Stomach (tissue), 8 donors: ENCODE measurements at regions not wholly inside any gene's neighbourhood (a gene's known extent, or its start where the extent isn't known, plus 50 kb on each side); places are given as distances from the start of the nearest gene placed in this dataset.
A peak's percentile ranks its signal among the peaks of the same experiment; 100 is the strongest.

Source experiments
- DNase-seq, 2 donors: peaks; one replicate each; pipeline versions ENCODE4 v3.0.0 to v3.0.0-alpha.2; 2013 to 2019
- H3K27ac ChIP-seq, 5 donors: fragments of 200-600 bp in 4 of 5; sonication (generic) in 4 of 5; one replicate each; pipeline ENCODE4 v1.5.1; 2013 to 2019; ENCODE audit warnings: mild to moderate bottlenecking in 1 of 5, moderate library complexity in 1 of 5
- H3K27me3 ChIP-seq, 3 donors: fragments of 200-600 bp; sonication (generic); one replicate each; pipeline ENCODE4 v1.5.1; 2017 to 2019; ENCODE audit warnings: mixed run types in 1 of 3
- H3K36me3 ChIP-seq, 4 donors: fragments of 200-600 bp; sonication (generic); 1 replicate in 3 of 4; 2 replicates in 1 of 4; pipeline ENCODE4 v1.5.1; 2016 to 2019
- H3K4me1 ChIP-seq, 4 donors: fragments of 200-600 bp; sonication (generic); one replicate each; pipeline ENCODE4 v1.5.1; 2016 to 2019
- H3K4me3 ChIP-seq, 4 donors: fragments of 200-600 bp; sonication (generic) in 3 of 4; one replicate each; pipeline ENCODE4 v1.5.1; 2016 to 2019; ENCODE audit warnings: mild to moderate bottlenecking in 1 of 4
- H3K9me3 ChIP-seq, 4 donors: fragments of 200-600 bp; sonication (generic); one replicate each; pipeline ENCODE4 v1.5.1; 2016 to 2019
- EP300 ChIP-seq: sonication (generic); formaldehyde crosslinking; IDR thresholded peaks from one replicate; pipeline ENCODE4 v1.6.1; 2017; ENCODE audit warnings: antibody characterized with exemption
- POLR2A ChIP-seq, 4 donors: fragments of 450-650 bp; IDR thresholded peaks; one replicate each; pipeline ENCODE4 v1.6.1; 2016; ENCODE audit warnings: antibody characterized with exemption in 4 of 4, control low read depth in 2 of 4, mild to moderate bottlenecking in 1 of 4, moderate library complexity in 1 of 4
- POLR2AphosphoS5 ChIP-seq, 3 donors: sonication (generic); formaldehyde crosslinking; IDR thresholded peaks; one replicate each; pipeline ENCODE4 v1.6.1; 2016; ENCODE audit warnings: antibody characterized with exemption in 3 of 3
- WGBS, 5 donors: extraction: QIAGEN DNeasy Blood & Tissue Kit in 3 of 5; methylation state at CpG; one replicate each; pipeline versions ENCODE4 v1.1.5 to v1.1.7; 2013 to 2018; 5-methylcytosine and 5-hydroxymethylcytosine counted together
- intact Hi-C: fragments of 100-400 bp; cut with DNase I; formaldehyde crosslinking; loops from one replicate; pipeline ENCODE4 v1.15.1; 2023; ENCODE audit warnings: low total_unique reads
- TF ChIP-seq, protein P1 (sequence below), 7 experiments: fragments of 450-650 bp in 4 of 7; fragments of 200-600 bp in 3 of 7; sonication (generic) in 3 of 7; IDR thresholded peaks; one replicate each; pipeline ENCODE4 v1.5.1; 2016 to 2019; ENCODE audit warnings: antibody characterized with exemption in 7 of 7, control low read depth in 2 of 7, mild to moderate bottlenecking in 1 of 7
- donor health status: healthy with polysubstance abuse.
- donor health status: Bipolar disorder and iron deficiency.
- donor health status: healthy.

GRCh38 chr4:55753856-55754255 lies 65.7 kb upstream of the EXOC1L start:
- intact Hi-C loops: no loop called here
- 51 to 75% (median 54%) methylated on average over 1 of the region's 1 CpG for WGBS, 5 donors

GRCh38 chr4:55754754-55755350 lies 64.7 kb upstream of the EXOC1L start:
- no peak overlapping the region for H3K4me3 ChIP-seq
- H3K27me3 ChIP-seq: no peaks in the 10 kb centered on the region
- DNase-seq: no peak
- no peaks in the 10 kb centered on the region for H3K36me3 ChIP-seq
- intact Hi-C loops: no loop called here
- TF ChIP-seq EP300 (no peak), POLR2AphosphoS5 (IDR thresholded peaks at IDR 0.05) (no peak), POLR2A (IDR thresholded peaks at IDR 0.05) (no peak)
- TF ChIP-seq, protein P1, sequence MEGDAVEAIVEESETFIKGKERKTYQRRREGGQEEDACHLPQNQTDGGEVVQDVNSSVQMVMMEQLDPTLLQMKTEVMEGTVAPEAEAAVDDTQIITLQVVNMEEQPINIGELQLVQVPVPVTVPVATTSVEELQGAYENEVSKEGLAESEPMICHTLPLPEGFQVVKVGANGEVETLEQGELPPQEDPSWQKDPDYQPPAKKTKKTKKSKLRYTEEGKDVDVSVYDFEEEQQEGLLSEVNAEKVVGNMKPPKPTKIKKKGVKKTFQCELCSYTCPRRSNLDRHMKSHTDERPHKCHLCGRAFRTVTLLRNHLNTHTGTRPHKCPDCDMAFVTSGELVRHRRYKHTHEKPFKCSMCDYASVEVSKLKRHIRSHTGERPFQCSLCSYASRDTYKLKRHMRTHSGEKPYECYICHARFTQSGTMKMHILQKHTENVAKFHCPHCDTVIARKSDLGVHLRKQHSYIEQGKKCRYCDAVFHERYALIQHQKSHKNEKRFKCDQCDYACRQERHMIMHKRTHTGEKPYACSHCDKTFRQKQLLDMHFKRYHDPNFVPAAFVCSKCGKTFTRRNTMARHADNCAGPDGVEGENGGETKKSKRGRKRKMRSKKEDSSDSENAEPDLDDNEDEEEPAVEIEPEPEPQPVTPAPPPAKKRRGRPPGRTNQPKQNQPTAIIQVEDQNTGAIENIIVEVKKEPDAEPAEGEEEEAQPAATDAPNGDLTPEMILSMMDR (IDR thresholded peaks at IDR 0.05): no peak
- peaks cover 0 to 8% (median 0%) of the 10 kb centered on the region in 4 donors for H3K4me1 ChIP-seq
- no peak overlapping the region for H3K27ac ChIP-seq
- H3K9me3 ChIP-seq: no peaks in the 10 kb centered on the region
- WGBS, 5 donors: 73 to 83% (median 78%) methylated on average over 5 to 6 of the region's 6 CpGs

More at GRCh38 chr4:55753856-55754255, 65.7 kb upstream of the EXOC1L start:
- Histone ChIP-seq H3K36me3 (no peaks in the 10 kb centered on the region), H3K4me3 (no peak overlapping the region), H3K27me3 (no peaks in the 10 kb centered on the region), H3K9me3 (no peaks in the 10 kb centered on the region), H3K4me1 (peaks cover 0 to 6% (median 0%) of the 10 kb centered on the region in 4 donors), H3K27ac (no peak overlapping the region)
- TF ChIP-seq, protein P1 (IDR thresholded peaks at IDR 0.05): no peak
- TF ChIP-seq POLR2AphosphoS5 (IDR thresholded peaks at IDR 0.05): no peak
- TF ChIP-seq POLR2A (IDR thresholded peaks at IDR 0.05): no peak
- TF ChIP-seq EP300: no peak
- DNase-seq: no peak

GRCh38 chr4:55756208-55756607 lies 63.4 kb upstream of the EXOC1L start:
- Histone ChIP-seq H3K36me3 (no peaks in the 10 kb centered on the region), H3K27ac (no peak overlapping the region), H3K4me1 (peaks cover 0 to 8% (median 0%) of the 10 kb centered on the region in 4 donors), H3K27me3 (no peaks in the 10 kb centered on the region), H3K9me3 (no peaks in the 10 kb centered on the region), H3K4me3 (no peak overlapping the region)
- no peak for DNase-seq
- intact Hi-C loops: no loop called here
- 92 to 97% (median 95%) methylated on average over 3 of the region's 3 CpGs for WGBS, 5 donors
- TF ChIP-seq EP300 (no peak), POLR2A (IDR thresholded peaks at IDR 0.05) (no peak)
- TF ChIP-seq, protein P1 (IDR thresholded peaks at IDR 0.05): no peak

DNA sequence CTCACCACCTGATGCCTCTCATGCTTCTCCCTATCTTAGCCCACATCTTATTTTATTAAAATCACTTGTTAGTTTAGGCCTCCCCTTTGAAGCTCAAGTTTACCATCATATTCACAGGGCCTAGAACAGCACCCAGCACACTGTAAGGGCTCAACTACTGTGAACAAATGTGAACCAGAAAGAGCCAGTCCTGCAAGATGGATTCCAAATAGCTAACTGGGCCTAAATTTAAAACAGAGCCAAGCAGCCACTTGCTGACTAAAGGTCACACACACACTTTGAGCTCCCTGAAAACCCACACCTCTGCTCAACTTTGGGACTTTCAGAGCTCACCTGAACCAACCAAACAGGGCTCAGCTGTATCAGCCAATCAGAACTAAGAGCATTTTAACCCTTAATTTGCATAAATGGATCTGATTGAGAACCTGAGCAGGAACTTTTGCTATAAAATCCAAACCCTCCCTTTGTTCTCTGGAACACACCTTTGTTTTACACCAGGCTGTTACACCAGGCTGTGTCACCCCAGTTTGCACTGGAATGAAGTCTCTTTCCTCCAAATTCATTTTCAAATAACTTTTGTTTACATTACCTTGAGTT lies 62.1 kb upstream of the EXOC1L start:
- Histone ChIP-seq H3K4me3 (no peak overlapping the region), H3K4me1 (peaks cover 0 to 8% (median 0%) of the 10 kb centered on the region in 4 donors), H3K27me3 (no peaks in the 10 kb centered on the region), H3K9me3 (no peaks in the 10 kb centered on the region), H3K36me3 (no peaks in the 10 kb centered on the region), H3K27ac (peak overlapping the region in 2 of 5 donors; percentile 7 to 49)
- intact Hi-C loops: no loop called here
- peak in 1 of 2 donors; percentile 22 for DNase-seq
- no peak for TF ChIP-seq EP300
- TF ChIP-seq POLR2AphosphoS5 (IDR thresholded peaks at IDR 0.05): no peak
- TF ChIP-seq, protein P1 (IDR thresholded peaks at IDR 0.05): no peak
- no peak for TF ChIP-seq POLR2A (IDR thresholded peaks at IDR 0.05)
